ENCODE measurements at regions not wholly inside any gene's neighbourhood (a gene's known extent, or its start where the extent isn't known, plus 50 kb on each side); places are given as distances from the start of the nearest gene placed in this dataset.

GRCh38 chr7:25887795-25888559 is 264.0 kb upstream of the NFE2L3 start:
- no peak for TF ChIP-seq EZH2phosphoT487 (IDR thresholded peaks at IDR 0.05; ENCODE audit: borderline replicate concordance, low read length)
- TF ChIP-seq, protein P1, sequence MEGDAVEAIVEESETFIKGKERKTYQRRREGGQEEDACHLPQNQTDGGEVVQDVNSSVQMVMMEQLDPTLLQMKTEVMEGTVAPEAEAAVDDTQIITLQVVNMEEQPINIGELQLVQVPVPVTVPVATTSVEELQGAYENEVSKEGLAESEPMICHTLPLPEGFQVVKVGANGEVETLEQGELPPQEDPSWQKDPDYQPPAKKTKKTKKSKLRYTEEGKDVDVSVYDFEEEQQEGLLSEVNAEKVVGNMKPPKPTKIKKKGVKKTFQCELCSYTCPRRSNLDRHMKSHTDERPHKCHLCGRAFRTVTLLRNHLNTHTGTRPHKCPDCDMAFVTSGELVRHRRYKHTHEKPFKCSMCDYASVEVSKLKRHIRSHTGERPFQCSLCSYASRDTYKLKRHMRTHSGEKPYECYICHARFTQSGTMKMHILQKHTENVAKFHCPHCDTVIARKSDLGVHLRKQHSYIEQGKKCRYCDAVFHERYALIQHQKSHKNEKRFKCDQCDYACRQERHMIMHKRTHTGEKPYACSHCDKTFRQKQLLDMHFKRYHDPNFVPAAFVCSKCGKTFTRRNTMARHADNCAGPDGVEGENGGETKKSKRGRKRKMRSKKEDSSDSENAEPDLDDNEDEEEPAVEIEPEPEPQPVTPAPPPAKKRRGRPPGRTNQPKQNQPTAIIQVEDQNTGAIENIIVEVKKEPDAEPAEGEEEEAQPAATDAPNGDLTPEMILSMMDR (conservative IDR thresholded peaks at IDR 0.05; ENCODE audit: low read depth, low read length), result no peak
- TF ChIP-seq EZH2 (IDR thresholded peaks at IDR 0.05; ENCODE audit: low read length, unreplicated experiment), result no peak
- no peak overlapping the region for H3K9ac ChIP-seq (ENCODE audit: low read length)
- H3K4me3 ChIP-seq (ENCODE audit: low read length), result no peak overlapping the region
- POLR2A ChIA-PET (ENCODE audit: unreplicated experiment), result no interaction called here
- intact Hi-C loops (cut with micrococcal nuclease), result no loop called here
- H4K20me1 ChIP-seq (ENCODE audit: low read length), result no peaks in the 10 kb centered on the region
- no peak overlapping the region for H2AFZ ChIP-seq (ENCODE audit: low read length)
- H3K4me2 ChIP-seq (ENCODE audit: low read length), result no peak overlapping the region
- no peak for DNase-seq
- no peaks in the 10 kb centered on the region for H3K79me2 ChIP-seq (ENCODE audit: low read length)
- peaks cover 42% of the 10 kb centered on the region for H3K27me3 ChIP-seq (ENCODE audit: low read length)
- no peaks in the 10 kb centered on the region for H3K9me2 ChIP-seq (replicated peaks; ENCODE audit: low read length)
- no peaks in the 10 kb centered on the region for H3K9me3 ChIP-seq (ENCODE audit: low read length)
- no peaks in the 10 kb centered on the region for H3F3A ChIP-seq (ENCODE audit: low read length, unreplicated experiment)
- no peak overlapping the region for H3K27ac ChIP-seq (ENCODE audit: low read length)
- ATAC-seq, result no peak
- H3K4me1 ChIP-seq (ENCODE audit: insufficient read depth, low read length), result no peaks in the 10 kb centered on the region
- BruUV-seq (replicated peaks), result no TSS peak
- H3K36me3 ChIP-seq (ENCODE audit: low read depth, low read length), result no peaks in the 10 kb centered on the region
- CTCF ChIA-PET, result no interaction called here

DNA sequence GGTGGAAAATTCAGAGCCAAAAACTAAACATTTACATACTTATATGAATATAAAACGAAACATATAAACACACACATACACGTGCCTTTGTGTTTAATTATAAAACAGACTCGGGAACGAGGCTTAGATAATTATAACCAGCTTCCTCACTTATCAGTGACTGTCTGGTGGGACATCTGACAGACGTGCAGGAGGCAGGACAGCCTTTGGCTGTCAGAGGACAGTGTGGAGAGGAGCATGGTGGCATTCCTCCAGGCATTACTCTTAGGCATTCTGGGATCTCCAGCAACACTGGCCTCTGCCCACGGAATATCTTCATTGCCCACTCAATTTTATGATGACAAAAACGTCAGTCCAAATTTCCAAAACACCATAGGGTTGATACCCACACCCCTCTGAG is 262.2 kb upstream of the NFE2L3 start:
- TF ChIP-seq EZH2 (IDR thresholded peaks at IDR 0.05; ENCODE audit: low read length, unreplicated experiment) (no peak), EZH2phosphoT487 (IDR thresholded peaks at IDR 0.05; ENCODE audit: borderline replicate concordance, low read length) (no peak)
- TF ChIP-seq, protein P1 (conservative IDR thresholded peaks at IDR 0.05; ENCODE audit: low read depth, low read length), result no peak
- Histone ChIP-seq H3K9me2 (replicated peaks; ENCODE audit: low read length) (no peaks in the 10 kb centered on the region), H3F3A (ENCODE audit: low read length, unreplicated experiment) (no peaks in the 10 kb centered on the region), H3K4me3 (ENCODE audit: low read length) (no peak overlapping the region), H3K36me3 (ENCODE audit: low read depth, low read length) (no peaks in the 10 kb centered on the region), H3K27me3 (ENCODE audit: low read length) (peaks cover 25% of the 10 kb centered on the region), H3K79me2 (ENCODE audit: low read length) (no peaks in the 10 kb centered on the region), H3K9ac (ENCODE audit: low read length) (no peak overlapping the region), H3K27ac (ENCODE audit: low read length) (no peak overlapping the region), H3K9me3 (ENCODE audit: low read length) (no peaks in the 10 kb centered on the region), H3K4me2 (ENCODE audit: low read length) (no peak overlapping the region), H2AFZ (ENCODE audit: low read length) (no peak overlapping the region), H4K20me1 (ENCODE audit: low read length) (no peaks in the 10 kb centered on the region), H3K4me1 (ENCODE audit: insufficient read depth, low read length) (peaks cover 5% of the 10 kb centered on the region; the same call in 1 of the 2 replicates)
- intact Hi-C loops (cut with micrococcal nuclease), result loop anchor here (5.0 to 10.0 kb wide), 3 partner anchors 298 to 1273 kb away; no protein-coding TSS in a partner anchor
- ATAC-seq, result no peak
- POLR2A ChIA-PET (ENCODE audit: unreplicated experiment), result no interaction called here
- no peak for DNase-seq
- no TSS peak for BruUV-seq (replicated peaks)
- CTCF ChIA-PET, result no interaction called here

- Histone ChIP-seq H3K27ac (ENCODE audit: low read length) (no peak overlapping the region), H3K9me3 (ENCODE audit: low read length) (no peaks in the 10 kb centered on the region), H3K9me2 (replicated peaks; ENCODE audit: low read length) (no peaks in the 10 kb centered on the region), H4K20me1 (ENCODE audit: low read length) (no peaks in the 10 kb centered on the region), H3K36me3 (ENCODE audit: low read depth, low read length) (no peaks in the 10 kb centered on the region), H3K4me2 (ENCODE audit: low read length) (no peak overlapping the region), H3K79me2 (ENCODE audit: low read length) (no peaks in the 10 kb centered on the region), H3K4me1 (ENCODE audit: insufficient read depth, low read length) (peaks cover 5% of the 10 kb centered on the region; the same call in 1 of the 2 replicates), H3F3A (ENCODE audit: low read length, unreplicated experiment) (no peaks in the 10 kb centered on the region), H3K9ac (ENCODE audit: low read length) (no peak overlapping the region), H3K27me3 (ENCODE audit: low read length) (peaks cover 13% of the 10 kb centered on the region), H2AFZ (ENCODE audit: low read length) (no peak overlapping the region), H3K4me3 (ENCODE audit: low read length) (no peak overlapping the region)
- intact Hi-C loops (cut with micrococcal nuclease), result loop anchor here (5.0 to 10.0 kb wide), 3 partner anchors 296 to 1271 kb away; no protein-coding TSS in a partner anchor
- ATAC-seq (no peak), DNase-seq (no peak)
- POLR2A ChIA-PET (ENCODE audit: unreplicated experiment), result no interaction called here
- CTCF ChIA-PET, result no interaction called here
- BruUV-seq (replicated peaks), result no TSS peak
- TF ChIP-seq EZH2phosphoT487 (IDR thresholded peaks at IDR 0.05; ENCODE audit: borderline replicate concordance, low read length) (no peak), EZH2 (IDR thresholded peaks at IDR 0.05; ENCODE audit: low read length, unreplicated experiment) (no peak)
- TF ChIP-seq, protein P1 (conservative IDR thresholded peaks at IDR 0.05; ENCODE audit: low read depth, low read length), result no peak
Measured at GRCh38 chr7:25891591-25891990, 260.4 kb upstream of the NFE2L3 start.

Measured in PC-3 (cell line).